Chondrocyte (in vitro differentiated cells): ENCODE measurements at regions not wholly inside any gene's neighbourhood (a gene's known extent, or its start where the extent isn't known, plus 50 kb on each side); places are given as distances from the start of the nearest gene placed in this dataset.
A peak's percentile ranks its signal among the peaks of the same experiment; 100 is the strongest.

ENCODE experiments used
- DNase-seq: peaks from one replicate; pipeline ENCODE4 v3.0.0; 2021; ENCODE audit warnings: mixed read lengths, low spot score
- H3K27ac Mint-ChIP-seq: one replicate; pipeline ENCODE4 v1.8.0; 2021; ENCODE audit warnings: mild to moderate bottlenecking, moderate library complexity, mixed read lengths; ENCODE audit not compliant: unreplicated experiment
- H3K27me3 Mint-ChIP-seq: 2 replicates; pipeline ENCODE4 v1.8.0; 2021; ENCODE audit warnings: low read depth, mixed read lengths
- H3K36me3 Mint-ChIP-seq: 2 replicates; pipeline ENCODE4 v1.8.0; 2021; ENCODE audit warnings: low read depth, mixed read lengths
- H3K4me1 Mint-ChIP-seq: 2 replicates; pipeline ENCODE4 v1.8.0; 2021; ENCODE audit warnings: low read depth, mild to moderate bottlenecking, mixed read lengths
- H3K4me3 Mint-ChIP-seq: one replicate; pipeline ENCODE4 v1.8.0; 2021; ENCODE audit warnings: mild to moderate bottlenecking, moderate library complexity, mixed read lengths; ENCODE audit not compliant: unreplicated experiment
- H3K9me3 Mint-ChIP-seq: 2 replicates; pipeline ENCODE4 v1.8.0; 2021; ENCODE audit warnings: low read depth, mixed read lengths
- TF ChIP-seq, protein P1 (sequence below): fragments of 200-600 bp; sonication (generic); IDR thresholded peaks from 2 replicates; pipeline ENCODE4 v1.5.0; 2021; ENCODE audit warnings: antibody characterized with exemption, mild to moderate bottlenecking, moderate library complexity

- Mint-ChIP-seq H3K27ac (no peak overlapping the region), H3K4me3 (no peak overlapping the region), H3K36me3 (no peaks in the 10 kb centered on the region), H3K27me3 (peaks cover 5% of the 10 kb centered on the region), H3K4me1 (no peaks in the 10 kb centered on the region), H3K9me3 (no peaks in the 10 kb centered on the region)
- TF ChIP-seq, protein P1, sequence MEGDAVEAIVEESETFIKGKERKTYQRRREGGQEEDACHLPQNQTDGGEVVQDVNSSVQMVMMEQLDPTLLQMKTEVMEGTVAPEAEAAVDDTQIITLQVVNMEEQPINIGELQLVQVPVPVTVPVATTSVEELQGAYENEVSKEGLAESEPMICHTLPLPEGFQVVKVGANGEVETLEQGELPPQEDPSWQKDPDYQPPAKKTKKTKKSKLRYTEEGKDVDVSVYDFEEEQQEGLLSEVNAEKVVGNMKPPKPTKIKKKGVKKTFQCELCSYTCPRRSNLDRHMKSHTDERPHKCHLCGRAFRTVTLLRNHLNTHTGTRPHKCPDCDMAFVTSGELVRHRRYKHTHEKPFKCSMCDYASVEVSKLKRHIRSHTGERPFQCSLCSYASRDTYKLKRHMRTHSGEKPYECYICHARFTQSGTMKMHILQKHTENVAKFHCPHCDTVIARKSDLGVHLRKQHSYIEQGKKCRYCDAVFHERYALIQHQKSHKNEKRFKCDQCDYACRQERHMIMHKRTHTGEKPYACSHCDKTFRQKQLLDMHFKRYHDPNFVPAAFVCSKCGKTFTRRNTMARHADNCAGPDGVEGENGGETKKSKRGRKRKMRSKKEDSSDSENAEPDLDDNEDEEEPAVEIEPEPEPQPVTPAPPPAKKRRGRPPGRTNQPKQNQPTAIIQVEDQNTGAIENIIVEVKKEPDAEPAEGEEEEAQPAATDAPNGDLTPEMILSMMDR = no peak
- no peak for DNase-seq
These were observed 134.1 kb upstream of the SP4 start for GRCh38 chr7:21293771-21294170.

DNA sequence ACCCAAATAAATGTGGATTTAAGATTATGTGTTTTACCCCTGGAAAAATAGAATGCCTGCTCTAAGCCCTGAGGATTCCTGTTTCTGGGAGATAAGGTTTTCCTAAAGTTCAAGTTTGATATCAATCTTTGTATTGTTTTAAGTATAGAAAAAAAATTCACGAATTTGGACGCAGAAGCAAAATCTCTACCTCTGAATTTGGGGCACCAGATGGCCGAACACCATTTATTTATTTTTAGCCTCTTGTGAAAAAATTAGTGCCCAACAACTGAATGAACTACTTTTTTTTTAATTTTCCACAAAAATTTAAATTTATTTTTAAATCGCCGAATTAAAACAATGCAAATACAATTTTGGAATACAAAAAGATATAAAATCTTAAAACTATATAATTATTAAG lies 128.1 kb upstream of the SP4 start:
- DNase-seq = no peak
- no peaks in the 10 kb centered on the region for H3K9me3 Mint-ChIP-seq

GRCh38 chr7:21300692-21301091 lies 127.2 kb upstream of the SP4 start:
- peaks cover 2% of the 10 kb centered on the region for H3K27me3 Mint-ChIP-seq
- H3K4me1 Mint-ChIP-seq = no peaks in the 10 kb centered on the region
- no peak overlapping the region for H3K4me3 Mint-ChIP-seq
- H3K36me3 Mint-ChIP-seq = no peaks in the 10 kb centered on the region
- H3K27ac Mint-ChIP-seq = no peak overlapping the region
- TF ChIP-seq, protein P1 = peak; percentile 58
- no peaks in the 10 kb centered on the region for H3K9me3 Mint-ChIP-seq
- no peak for DNase-seq

More for the DNA sequence above, 128.1 kb upstream of the SP4 start:
- no peaks in the 10 kb centered on the region for H3K36me3 Mint-ChIP-seq
- no peak overlapping the region for H3K4me3 Mint-ChIP-seq
- H3K27ac Mint-ChIP-seq = no peak overlapping the region
- TF ChIP-seq, protein P1 = no peak
- peaks cover 4% of the 10 kb centered on the region for H3K27me3 Mint-ChIP-seq
- no peaks in the 10 kb centered on the region for H3K4me1 Mint-ChIP-seq

DNA sequence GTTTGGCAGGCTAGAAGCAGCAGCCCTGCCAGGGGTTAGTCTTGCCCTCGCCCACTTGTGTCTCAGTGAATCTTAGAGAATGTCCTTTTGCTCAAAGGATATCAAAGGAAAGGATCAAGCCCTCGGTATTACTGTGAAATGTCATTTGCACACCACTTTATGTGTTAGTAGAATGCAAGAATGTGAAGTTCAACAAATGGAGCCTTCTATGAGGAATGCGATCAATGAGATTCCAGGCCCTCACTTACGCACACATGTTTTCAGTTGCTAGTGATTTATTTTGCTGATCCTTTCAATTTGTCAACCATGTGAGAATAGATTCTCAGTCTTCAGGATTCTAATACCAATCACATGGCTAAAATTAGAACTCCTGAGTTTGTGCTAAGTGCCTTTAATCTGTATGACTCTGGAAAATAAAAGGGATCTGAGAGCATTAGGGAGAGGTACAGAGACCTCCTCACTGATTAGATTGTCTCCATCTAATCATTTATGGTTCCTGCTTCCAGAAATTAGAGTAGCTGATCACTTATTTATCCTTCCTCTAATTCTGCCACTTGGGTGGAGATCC lies 123.0 kb upstream of the SP4 start:
- Mint-ChIP-seq H3K27ac (no peak overlapping the region), H3K9me3 (peaks cover 11% of the 10 kb centered on the region)
- DNase-seq = no peak

GRCh38 chr7:21305455-21306235 lies 122.2 kb upstream of the SP4 start:
- no peak for DNase-seq
- Mint-ChIP-seq H3K27me3 (peaks cover 2% of the 10 kb centered on the region), H3K9me3 (peaks cover 11% of the 10 kb centered on the region), H3K36me3 (no peaks in the 10 kb centered on the region), H3K4me1 (no peaks in the 10 kb centered on the region), H3K4me3 (no peak overlapping the region), H3K27ac (no peak overlapping the region)
- TF ChIP-seq, protein P1 = no peak

More for the DNA sequence above, 123.0 kb upstream of the SP4 start:
- TF ChIP-seq, protein P1 = no peak
- Mint-ChIP-seq H3K4me3 (no peak overlapping the region), H3K4me1 (no peaks in the 10 kb centered on the region), H3K27me3 (peaks cover 2% of the 10 kb centered on the region), H3K36me3 (no peaks in the 10 kb centered on the region)
